Activated CD4-positive, alpha-beta T cell treated with anti-CD3 and anti-CD28 coated beads, Interleukin-2, amount 10 ng/mL, durations not matched to agents 24 days and 14 days (primary cell): ENCODE measurements at regions not wholly inside any gene's neighbourhood (a gene's known extent, or its start where the extent isn't known, plus 50 kb on each side); places are given as distances from the start of the nearest gene placed in this dataset.

Experiments
- DNase-seq: peaks from one replicate; pipeline ENCODE4 v3.0.0; 2022
- H3K27ac Mint-ChIP-seq: one replicate; pipeline ENCODE4 v1.8.0; 2022; ENCODE audit warnings: mild to moderate bottlenecking, mixed read lengths
- H3K27me3 Mint-ChIP-seq: one replicate; pipeline ENCODE4 v1.8.0; 2022; ENCODE audit warnings: mixed read lengths
- H3K36me3 Mint-ChIP-seq: one replicate; pipeline ENCODE4 v1.8.0; 2022; ENCODE audit warnings: low read depth, mild to moderate bottlenecking, mixed read lengths
- H3K4me1 Mint-ChIP-seq: one replicate; pipeline ENCODE4 v1.8.0; 2021; ENCODE audit warnings: mixed read lengths
- H3K4me3 Mint-ChIP-seq: one replicate; pipeline ENCODE4 v1.8.0; 2022; ENCODE audit warnings: mild to moderate bottlenecking, moderate library complexity, mixed read lengths
- H3K9me3 Mint-ChIP-seq: one replicate; pipeline ENCODE4 v1.8.0; 2021; ENCODE audit warnings: mixed read lengths
- intact Hi-C: fragments of 100-400 bp; cut with micrococcal nuclease; formaldehyde crosslinking; loops from one replicate; pipeline ENCODE4 v1.15.1; 2023

GRCh38 chr18:40452599-40452998 is 1502.4 kb upstream of the PIK3C3 start:
- Mint-ChIP-seq H3K4me3 (no peak overlapping the region), H3K9me3 (peaks cover 4% of the 10 kb centered on the region), H3K27me3 (no peaks in the 10 kb centered on the region), H3K27ac (no peak overlapping the region), H3K4me1 (no peaks in the 10 kb centered on the region), H3K36me3 (no peaks in the 10 kb centered on the region)
- intact Hi-C loops, result no loop called here
- DNase-seq, result no peak

DNA sequence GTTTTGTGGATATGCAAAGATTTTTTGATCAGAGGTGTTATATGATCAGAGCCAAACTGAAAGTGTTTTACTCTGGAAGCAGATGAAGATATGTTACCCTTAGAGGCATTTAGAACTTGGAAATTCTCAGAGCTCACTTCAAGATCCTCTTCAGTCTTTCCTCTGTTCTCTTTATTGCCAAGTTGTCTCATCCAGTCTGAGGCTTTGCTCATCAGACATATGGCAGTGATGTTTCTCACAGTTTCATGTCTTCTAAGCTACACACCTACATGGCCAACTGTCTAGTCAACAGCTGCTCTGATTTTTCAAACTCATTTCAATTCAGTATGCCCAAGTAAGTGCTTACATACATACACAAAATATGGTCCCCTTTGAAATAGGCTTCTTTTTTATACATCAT is 1504.3 kb upstream of the PIK3C3 start:
- Mint-ChIP-seq H3K4me1 (no peaks in the 10 kb centered on the region), H3K9me3 (peaks cover 4% of the 10 kb centered on the region), H3K4me3 (no peak overlapping the region), H3K36me3 (no peaks in the 10 kb centered on the region), H3K27me3 (no peaks in the 10 kb centered on the region), H3K27ac (no peak overlapping the region)
- intact Hi-C loops, result no loop called here
- DNase-seq, result no peak

- no peak for DNase-seq
- H3K9me3 Mint-ChIP-seq, result no peaks in the 10 kb centered on the region
- H3K27me3 Mint-ChIP-seq, result no peaks in the 10 kb centered on the region
Observed at GRCh38 chr18:40447820-40448219, 1507.2 kb upstream of the PIK3C3 start.

GRCh38 chr18:40440088-40440487 is 1514.9 kb upstream of the PIK3C3 start:
- Mint-ChIP-seq H3K36me3 (no peaks in the 10 kb centered on the region), H3K27ac (no peak overlapping the region), H3K9me3 (no peaks in the 10 kb centered on the region), H3K27me3 (no peaks in the 10 kb centered on the region), H3K4me1 (no peaks in the 10 kb centered on the region), H3K4me3 (no peak overlapping the region)
- DNase-seq, result no peak
- intact Hi-C loops, result no loop called here

More at GRCh38 chr18:40447820-40448219, 1507.2 kb upstream of the PIK3C3 start:
- no peak overlapping the region for H3K4me3 Mint-ChIP-seq
- H3K4me1 Mint-ChIP-seq, result no peaks in the 10 kb centered on the region
- intact Hi-C loops, result no loop called here
- H3K27ac Mint-ChIP-seq, result no peak overlapping the region
- H3K36me3 Mint-ChIP-seq, result no peaks in the 10 kb centered on the region

DNA sequence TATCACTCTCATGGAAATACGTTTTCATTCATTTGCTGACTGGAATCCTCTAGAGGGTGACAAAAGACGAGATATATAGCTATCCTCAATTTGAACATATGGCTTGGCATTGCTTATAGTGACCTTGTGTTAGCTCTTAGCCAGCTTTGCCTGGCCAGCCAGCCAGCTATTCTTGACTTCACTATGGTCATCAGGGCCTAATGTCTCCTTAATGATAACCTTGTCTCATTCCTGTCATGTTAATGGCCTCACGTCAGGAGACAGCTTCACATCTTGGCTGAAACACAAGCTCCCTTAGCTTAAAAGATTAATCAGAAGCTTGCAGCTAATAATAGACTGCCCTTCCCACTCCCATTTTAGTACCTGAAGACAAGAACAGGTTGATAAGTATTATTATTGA is 1517.5 kb upstream of the PIK3C3 start:
- H3K4me1 Mint-ChIP-seq, result no peaks in the 10 kb centered on the region
- no peaks in the 10 kb centered on the region for H3K36me3 Mint-ChIP-seq
- no peak overlapping the region for H3K27ac Mint-ChIP-seq
- no peak overlapping the region for H3K4me3 Mint-ChIP-seq
- no peak for DNase-seq
- no peaks in the 10 kb centered on the region for H3K27me3 Mint-ChIP-seq
- H3K9me3 Mint-ChIP-seq, result no peaks in the 10 kb centered on the region
- intact Hi-C loops, result no loop called here

- no peaks in the 10 kb centered on the region for H3K36me3 Mint-ChIP-seq
- H3K27me3 Mint-ChIP-seq, result no peaks in the 10 kb centered on the region
- no peaks in the 10 kb centered on the region for H3K9me3 Mint-ChIP-seq
- no peak overlapping the region for H3K4me3 Mint-ChIP-seq
- H3K4me1 Mint-ChIP-seq, result no peaks in the 10 kb centered on the region
- intact Hi-C loops, result no loop called here
- no peak overlapping the region for H3K27ac Mint-ChIP-seq
- no peak for DNase-seq
Observed at GRCh38 chr18:40431071-40431985, 1523.7 kb upstream of the PIK3C3 start.

DNA sequence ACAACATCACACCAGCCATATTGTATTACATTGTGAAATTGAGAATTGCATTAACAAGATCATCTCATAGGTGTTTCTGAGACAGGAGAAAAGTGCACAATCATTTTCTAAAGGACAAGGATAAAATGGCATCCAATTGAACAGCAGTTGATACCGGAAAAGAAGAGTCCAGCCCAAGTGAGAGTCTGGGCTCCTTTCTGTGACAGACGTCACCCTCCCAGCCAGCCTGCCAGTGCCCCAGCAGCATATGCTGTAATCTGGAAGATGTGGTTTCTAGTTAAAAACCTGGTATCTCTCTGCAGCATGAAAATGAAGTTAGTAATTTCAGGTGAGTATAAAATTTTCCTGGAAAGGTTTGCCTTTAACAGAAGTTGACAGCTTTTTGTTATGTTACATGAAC is 1531.7 kb upstream of the PIK3C3 start:
- Mint-ChIP-seq H3K9me3 (no peaks in the 10 kb centered on the region), H3K27ac (no peak overlapping the region), H3K27me3 (no peaks in the 10 kb centered on the region), H3K4me3 (no peak overlapping the region), H3K36me3 (no peaks in the 10 kb centered on the region), H3K4me1 (no peaks in the 10 kb centered on the region)
- no peak for DNase-seq
- intact Hi-C loops, result no loop called here

GRCh38 chr18:40420675-40421074 is 1534.4 kb upstream of the PIK3C3 start:
- no peaks in the 10 kb centered on the region for H3K9me3 Mint-ChIP-seq
- H3K27me3 Mint-ChIP-seq, result no peaks in the 10 kb centered on the region
- no peaks in the 10 kb centered on the region for H3K4me1 Mint-ChIP-seq
- intact Hi-C loops, result no loop called here
- H3K4me3 Mint-ChIP-seq, result no peak overlapping the region
- no peaks in the 10 kb centered on the region for H3K36me3 Mint-ChIP-seq
- no peak for DNase-seq
- H3K27ac Mint-ChIP-seq, result no peak overlapping the region

DNA sequence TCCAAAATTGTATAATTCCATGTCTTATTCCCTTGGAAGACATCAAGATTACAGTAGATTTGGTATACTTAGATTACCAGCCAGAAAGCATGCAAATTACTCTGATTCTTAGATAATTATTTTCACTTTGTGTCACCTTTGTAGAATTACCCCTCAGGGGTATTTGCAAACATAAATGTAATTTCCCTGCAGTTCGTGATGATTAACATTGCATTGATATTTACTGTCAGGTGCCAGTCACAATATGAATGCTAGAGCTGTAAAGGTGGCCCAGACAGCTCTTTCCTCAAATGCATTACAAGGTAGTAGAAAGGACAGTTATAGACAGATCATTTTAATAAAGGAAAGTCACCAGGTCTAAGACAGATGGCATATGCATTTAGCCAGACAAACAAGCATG is 1537.5 kb upstream of the PIK3C3 start:
- intact Hi-C loops, result no loop called here
- no peaks in the 10 kb centered on the region for H3K36me3 Mint-ChIP-seq
- DNase-seq, result no peak
- H3K27me3 Mint-ChIP-seq, result no peaks in the 10 kb centered on the region
- H3K27ac Mint-ChIP-seq, result no peak overlapping the region
- H3K9me3 Mint-ChIP-seq, result no peaks in the 10 kb centered on the region
- H3K4me3 Mint-ChIP-seq, result no peak overlapping the region
- no peaks in the 10 kb centered on the region for H3K4me1 Mint-ChIP-seq

GRCh38 chr18:40415821-40416220 is 1539.2 kb upstream of the PIK3C3 start:
- Mint-ChIP-seq H3K27me3 (no peaks in the 10 kb centered on the region), H3K36me3 (no peaks in the 10 kb centered on the region), H3K4me3 (no peak overlapping the region), H3K27ac (no peak overlapping the region), H3K4me1 (no peaks in the 10 kb centered on the region), H3K9me3 (peaks cover 4% of the 10 kb centered on the region)
- intact Hi-C loops, result no loop called here
- DNase-seq, result no peak

GRCh38 chr18:40415176-40415791 is 1539.8 kb upstream of the PIK3C3 start:
- DNase-seq, result no peak
- intact Hi-C loops, result no loop called here
- Mint-ChIP-seq H3K9me3 (peaks cover 4% of the 10 kb centered on the region), H3K4me1 (no peaks in the 10 kb centered on the region), H3K27me3 (no peaks in the 10 kb centered on the region), H3K27ac (no peak overlapping the region), H3K4me3 (no peak overlapping the region), H3K36me3 (no peaks in the 10 kb centered on the region)

DNA sequence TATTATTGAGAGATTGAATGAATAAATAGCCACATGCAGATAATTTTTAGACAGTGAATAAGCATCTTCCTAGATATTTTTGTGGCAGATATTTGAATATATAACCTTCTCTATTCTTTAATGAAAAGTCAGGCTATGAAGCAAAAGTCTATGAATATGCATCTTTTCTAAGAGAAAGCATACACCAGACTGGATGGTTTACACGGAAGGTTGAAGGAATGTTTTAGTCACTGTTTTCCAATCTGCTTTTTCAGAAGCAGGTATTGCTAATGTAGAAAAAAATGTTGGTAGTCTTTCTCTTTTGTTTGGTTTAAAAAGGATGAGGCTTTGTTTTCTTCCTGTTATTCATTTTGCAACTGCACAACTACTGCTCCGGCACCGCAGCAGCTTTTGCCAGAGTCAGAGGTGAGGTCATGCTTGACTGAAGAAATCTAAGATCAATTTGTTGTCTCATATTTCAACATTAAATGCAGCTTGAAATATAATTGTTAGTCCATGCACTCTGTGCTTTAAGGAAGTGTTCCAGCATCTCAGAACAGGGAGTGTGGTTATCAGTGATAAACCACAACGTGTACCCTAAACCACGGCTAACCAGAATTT is 1540.8 kb upstream of the PIK3C3 start:
- Mint-ChIP-seq H3K4me1 (no peaks in the 10 kb centered on the region), H3K27ac (no peak overlapping the region), H3K27me3 (no peaks in the 10 kb centered on the region), H3K9me3 (peaks cover 4% of the 10 kb centered on the region), H3K4me3 (no peak overlapping the region), H3K36me3 (no peaks in the 10 kb centered on the region)
- intact Hi-C loops, result no loop called here
- no peak for DNase-seq

DNA sequence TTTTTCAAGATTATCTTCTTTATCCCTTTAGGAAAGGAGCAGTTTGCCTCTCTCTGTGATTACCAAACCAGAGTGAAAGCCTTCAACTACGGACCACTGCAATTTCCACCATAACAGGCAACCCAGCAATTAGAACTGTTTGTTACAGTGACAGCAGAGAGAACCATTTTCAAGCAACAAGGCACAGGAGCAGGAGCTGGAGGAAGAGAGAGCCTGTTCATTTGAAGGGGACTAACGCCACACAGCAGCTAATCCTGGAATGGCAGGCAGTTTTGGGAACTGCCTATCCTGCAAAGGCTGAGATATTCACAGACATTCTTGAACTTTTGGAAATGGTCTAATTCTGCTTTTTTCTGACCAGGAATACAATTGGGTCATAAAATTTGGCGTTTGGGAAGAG is 1541.9 kb upstream of the PIK3C3 start:
- H3K4me1 Mint-ChIP-seq, result no peaks in the 10 kb centered on the region
- DNase-seq, result no peak
- intact Hi-C loops, result no loop called here
- no peak overlapping the region for H3K4me3 Mint-ChIP-seq
- H3K9me3 Mint-ChIP-seq, result peaks cover 4% of the 10 kb centered on the region
- H3K27ac Mint-ChIP-seq, result no peak overlapping the region
- H3K27me3 Mint-ChIP-seq, result no peaks in the 10 kb centered on the region
- no peaks in the 10 kb centered on the region for H3K36me3 Mint-ChIP-seq

DNA sequence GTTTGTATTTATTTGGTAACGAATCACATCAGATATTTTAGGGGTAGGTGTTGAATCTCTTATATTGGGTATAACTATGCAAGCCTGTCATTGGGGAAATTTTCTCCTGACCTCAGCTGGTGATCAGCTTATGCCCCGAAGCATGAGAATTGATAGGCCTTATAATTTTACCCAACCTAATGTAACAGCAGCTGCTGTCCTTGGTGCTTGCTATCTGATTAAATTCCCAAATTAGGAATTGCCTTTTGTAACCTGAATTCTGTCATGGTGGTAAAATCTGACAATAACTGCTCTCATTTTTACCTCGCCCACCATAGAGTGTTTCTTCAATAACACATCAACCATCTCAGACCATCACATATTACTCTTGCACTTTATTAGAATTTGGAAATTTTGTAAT is 1542.6 kb upstream of the PIK3C3 start:
- H3K9me3 Mint-ChIP-seq, result peaks cover 4% of the 10 kb centered on the region
- DNase-seq, result no peak
- no peaks in the 10 kb centered on the region for H3K36me3 Mint-ChIP-seq
- intact Hi-C loops, result no loop called here
- H3K4me1 Mint-ChIP-seq, result no peaks in the 10 kb centered on the region
- H3K27ac Mint-ChIP-seq, result no peak overlapping the region
- no peaks in the 10 kb centered on the region for H3K27me3 Mint-ChIP-seq
- no peak overlapping the region for H3K4me3 Mint-ChIP-seq
